Loucy (cell line): ENCODE measurements at regions not wholly inside any gene's neighbourhood (a gene's known extent, or its start where the extent isn't known, plus 50 kb on each side); places are given as distances from the start of the nearest gene placed in this dataset.

Experiments
- EZH2phosphoT487 ChIP-seq: fragments of 200-600 bp; IDR thresholded peaks from 2 replicates; pipeline ENCODE4 v1.6.1; 2018; ENCODE audit warnings: antibody characterized with exemption, mild to moderate bottlenecking, moderate library complexity, borderline replicate concordance
- TF ChIP-seq, protein P1 (sequence below): fragments of 200-600 bp; sonication (generic); conservative IDR thresholded peaks from 2 replicates; pipeline ENCODE4 v1.5.1; 2014; ENCODE audit warnings: mild to moderate bottlenecking, antibody characterized with exemption, low read length

- TF ChIP-seq, protein P1, sequence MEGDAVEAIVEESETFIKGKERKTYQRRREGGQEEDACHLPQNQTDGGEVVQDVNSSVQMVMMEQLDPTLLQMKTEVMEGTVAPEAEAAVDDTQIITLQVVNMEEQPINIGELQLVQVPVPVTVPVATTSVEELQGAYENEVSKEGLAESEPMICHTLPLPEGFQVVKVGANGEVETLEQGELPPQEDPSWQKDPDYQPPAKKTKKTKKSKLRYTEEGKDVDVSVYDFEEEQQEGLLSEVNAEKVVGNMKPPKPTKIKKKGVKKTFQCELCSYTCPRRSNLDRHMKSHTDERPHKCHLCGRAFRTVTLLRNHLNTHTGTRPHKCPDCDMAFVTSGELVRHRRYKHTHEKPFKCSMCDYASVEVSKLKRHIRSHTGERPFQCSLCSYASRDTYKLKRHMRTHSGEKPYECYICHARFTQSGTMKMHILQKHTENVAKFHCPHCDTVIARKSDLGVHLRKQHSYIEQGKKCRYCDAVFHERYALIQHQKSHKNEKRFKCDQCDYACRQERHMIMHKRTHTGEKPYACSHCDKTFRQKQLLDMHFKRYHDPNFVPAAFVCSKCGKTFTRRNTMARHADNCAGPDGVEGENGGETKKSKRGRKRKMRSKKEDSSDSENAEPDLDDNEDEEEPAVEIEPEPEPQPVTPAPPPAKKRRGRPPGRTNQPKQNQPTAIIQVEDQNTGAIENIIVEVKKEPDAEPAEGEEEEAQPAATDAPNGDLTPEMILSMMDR, result no peak
- no peak for TF ChIP-seq EZH2phosphoT487
These were observed 1256.2 kb upstream of the SPRY2 start for GRCh38 chr13:81597101-81597500.
